GM12892 (cell line): ENCODE measurements at regions not wholly inside any gene's neighbourhood (a gene's known extent, or its start where the extent isn't known, plus 50 kb on each side); places are given as distances from the start of the nearest gene placed in this dataset.

ENCODE experiments used
- POLR2A ChIP-seq: IDR thresholded peaks from 2 replicates; pipeline ENCODE4 v1.6.1; 2011; ENCODE audit warnings: low read depth, low read length, control low read depth
- POLR2AphosphoS5 ChIP-seq: IDR thresholded peaks from 2 replicates; pipeline ENCODE4 v1.6.1; 2011; ENCODE audit warnings: low read depth, low read length, control low read depth
- TAF1 ChIP-seq: IDR thresholded peaks from 2 replicates; pipeline ENCODE4 v1.6.1; 2011; ENCODE audit warnings: low read depth, mild to moderate bottlenecking, control low read depth, low read length, borderline replicate concordance

GRCh38 chr17:72381597-72382397 lies 261.0 kb downstream of the SOX9 start:
- TF ChIP-seq POLR2A, result no peak
- TF ChIP-seq POLR2AphosphoS5, result no peak
- no peak for TF ChIP-seq TAF1
